Natural killer cell (primary cell): ENCODE measurements at regions not wholly inside any gene's neighbourhood (a gene's known extent, or its start where the extent isn't known, plus 50 kb on each side); places are given as distances from the start of the nearest gene placed in this dataset.

Source experiments
- ATAC-seq, 3 donors: fragments of 150-1000 bp in 2 of 3; fragments of 200-7000 bp in 1 of 3; cut with Tn5 transposase; 1 replicate in 1 of 3; 2 replicates in 2 of 3; pipeline ENCODE4 v1.10.0; 2021; ENCODE audit warnings: mild to moderate bottlenecking in 2 of 3, moderate library complexity in 2 of 3
- DNase-seq, 2 donors: peaks; one replicate each; pipeline versions ENCODE4 v3.0.0 to v3.0.0-alpha.2; 2013 to 2021; ENCODE audit warnings: mixed read lengths in 1 of 2
- H3K27ac ChIP-seq: one replicate; pipeline ENCODE4 v1.5.1; 2013; ENCODE audit warnings: mild to moderate bottlenecking, low read length
- H3K27me3 ChIP-seq: one replicate; pipeline ENCODE4 v1.6.1; 2013; ENCODE audit warnings: low read length; ENCODE audit not compliant: control insufficient read depth, insufficient read depth
- H3K36me3 ChIP-seq: one replicate; pipeline ENCODE4 v1.6.1; 2013; ENCODE audit warnings: low read length; ENCODE audit not compliant: control insufficient read depth, insufficient read depth
- H3K4me1 ChIP-seq: one replicate; pipeline ENCODE4 v1.6.1; 2013; ENCODE audit warnings: low read length; ENCODE audit not compliant: control insufficient read depth, insufficient read depth
- H3K4me3 ChIP-seq: one replicate; pipeline ENCODE4 v1.5.1; 2013; ENCODE audit warnings: low read length
- H3K9me3 ChIP-seq: one replicate; pipeline ENCODE4 v1.6.1; 2013; ENCODE audit warnings: low read length; ENCODE audit not compliant: control insufficient read depth, insufficient read depth
- H3K27ac Mint-ChIP-seq, 2 donors: one replicate each; pipeline ENCODE4 v1.8.0; 2022; ENCODE audit warnings: mild to moderate bottlenecking in 2 of 2, mixed read lengths in 2 of 2, moderate library complexity in 1 of 2
- H3K27me3 Mint-ChIP-seq, 2 donors: one replicate each; pipeline ENCODE4 v1.8.0; 2022; ENCODE audit warnings: low read depth in 2 of 2, mixed read lengths in 2 of 2
- H3K36me3 Mint-ChIP-seq: one replicate; pipeline ENCODE4 v1.8.0; 2022; ENCODE audit warnings: mixed read lengths
- H3K4me1 Mint-ChIP-seq, 2 donors: one replicate each; pipeline ENCODE4 v1.8.0; 2022; ENCODE audit warnings: mixed read lengths in 2 of 2
- H3K4me3 Mint-ChIP-seq: one replicate; pipeline ENCODE4 v1.8.0; 2022; ENCODE audit warnings: mild to moderate bottlenecking, moderate library complexity, mixed read lengths
- H3K9me3 Mint-ChIP-seq, 2 donors: one replicate each; pipeline ENCODE4 v1.8.0; 2022; ENCODE audit warnings: mixed read lengths in 2 of 2
- CTCF ChIP-seq: fragments of 200-600 bp; IDR thresholded peaks from one replicate; pipeline ENCODE4 v1.8.0; 2022; ENCODE audit warnings: antibody characterized with exemption
- WGBS: methylation state at CpG from one replicate; pipeline ENCODE4 v1.1.7; 2013; ENCODE audit warnings: missing lambda C conversion rate; ENCODE audit not compliant: insufficient coverage; 5-methylcytosine and 5-hydroxymethylcytosine counted together
- intact Hi-C: fragments of 100-400 bp; cut with micrococcal nuclease; formaldehyde crosslinking; loops from one replicate; pipeline ENCODE4 v1.14.2; 2022

- Histone ChIP-seq H3K36me3 (no peaks in the 10 kb centered on the region), H3K27ac (no peak overlapping the region), H3K9me3 (no peaks in the 10 kb centered on the region), H3K27me3 (peaks cover 2% of the 10 kb centered on the region), H3K4me1 (no peaks in the 10 kb centered on the region), H3K4me3 (no peak overlapping the region)
- no peak for TF ChIP-seq CTCF
- Mint-ChIP-seq H3K4me3 (no peak overlapping the region), H3K36me3 (no peaks in the 10 kb centered on the region), H3K27ac (no peak overlapping the region), H3K9me3 (no peaks in the 10 kb centered on the region), H3K4me1 (peaks cover 0 to 4% of the 10 kb centered on the region in 2 donors), H3K27me3 (peaks cover 0 to 4% of the 10 kb centered on the region in 2 donors)
- intact Hi-C loops, result no loop called here
- DNase-seq, result no peak
- 98% methylated on average over 2 of the region's 3 CpGs for WGBS
- ATAC-seq, result no peak
These were observed 243.9 kb upstream of the SMARCA2 start for GRCh38 chr9:1771094-1771789.

- ATAC-seq (no peak), DNase-seq (no peak)
- H3K4me1 ChIP-seq, result no peaks in the 10 kb centered on the region
- H3K4me3 ChIP-seq, result no peak overlapping the region
- H3K36me3 ChIP-seq, result no peaks in the 10 kb centered on the region
- H3K27me3 Mint-ChIP-seq, result peaks cover 0 to 2% of the 10 kb centered on the region in 2 donors
- H3K4me3 Mint-ChIP-seq, result no peak overlapping the region
- H3K27ac ChIP-seq, result no peak overlapping the region
- H3K4me1 Mint-ChIP-seq, result no peaks in the 10 kb centered on the region
- intact Hi-C loops, result no loop called here
- H3K27me3 ChIP-seq, result no peaks in the 10 kb centered on the region
- no peak for TF ChIP-seq CTCF
- H3K36me3 Mint-ChIP-seq, result no peaks in the 10 kb centered on the region
- H3K9me3 Mint-ChIP-seq, result no peaks in the 10 kb centered on the region
- H3K27ac Mint-ChIP-seq, result no peak overlapping the region
- H3K9me3 ChIP-seq, result no peaks in the 10 kb centered on the region
These were observed 239.9 kb upstream of the SMARCA2 start for GRCh38 chr9:1775230-1775629.

GRCh38 chr9:1776668-1777067, 238.5 kb upstream of the SMARCA2 start:
- Mint-ChIP-seq H3K27me3 (peaks cover 0 to 2% of the 10 kb centered on the region in 2 donors), H3K27ac (no peak overlapping the region), H3K9me3 (no peaks in the 10 kb centered on the region), H3K4me1 (no peaks in the 10 kb centered on the region), H3K36me3 (no peaks in the 10 kb centered on the region), H3K4me3 (no peak overlapping the region)
- no peak for TF ChIP-seq CTCF
- no peak overlapping the region for H3K27ac ChIP-seq
- H3K4me3 ChIP-seq, result no peak overlapping the region
- intact Hi-C loops, result no loop called here
- 0% methylated on average over 1 of the region's 1 CpG for WGBS
- H3K36me3 ChIP-seq, result no peaks in the 10 kb centered on the region
- no peak for ATAC-seq
- no peaks in the 10 kb centered on the region for H3K27me3 ChIP-seq
- no peaks in the 10 kb centered on the region for H3K9me3 ChIP-seq
- no peaks in the 10 kb centered on the region for H3K4me1 ChIP-seq
- DNase-seq, result no peak

- no peaks in the 10 kb centered on the region for H3K36me3 Mint-ChIP-seq
- Histone ChIP-seq H3K27ac (no peak overlapping the region), H3K36me3 (no peaks in the 10 kb centered on the region), H3K4me3 (no peak overlapping the region), H3K4me1 (no peaks in the 10 kb centered on the region), H3K27me3 (no peaks in the 10 kb centered on the region), H3K9me3 (no peaks in the 10 kb centered on the region)
- H3K9me3 Mint-ChIP-seq, result peaks cover 0 to 5% of the 10 kb centered on the region in 2 donors
- intact Hi-C loops, result no loop called here
- ATAC-seq, result no peak
- H3K27me3 Mint-ChIP-seq, result peaks cover 7 to 13% of the 10 kb centered on the region in 2 donors
- no peak overlapping the region for H3K27ac Mint-ChIP-seq
- H3K4me1 Mint-ChIP-seq, result no peaks in the 10 kb centered on the region
- DNase-seq, result no peak
- no peak overlapping the region for H3K4me3 Mint-ChIP-seq
- no peak for TF ChIP-seq CTCF
- 84% methylated on average over 5 of the region's 6 CpGs for WGBS
These were observed 224.0 kb upstream of the SMARCA2 start for GRCh38 chr9:1791191-1791590.
